BJ (cell line): ENCODE measurements at regions not wholly inside any gene's neighbourhood (a gene's known extent, or its start where the extent isn't known, plus 50 kb on each side); places are given as distances from the start of the nearest gene placed in this dataset.

ENCODE experiments used
- CTCF ChIA-PET: fragments of 350-600 bp; formaldehyde crosslinking; extraction: SDS; loops from one replicate; lab custom pipeline; 2021; ENCODE audit warnings: antibody characterized with exemption, inconsistent platforms; lab: Yijun Ruan, JAX
- POLR2A ChIA-PET: fragments of 300-600 bp; sonication (Branson Sonifier 250); formaldehyde crosslinking; extraction: SDS; loops from one replicate; lab custom pipeline; 2021; ENCODE audit warnings: antibody characterized with exemption; lab: Charles Lee
- DNase-seq: peaks from one replicate; pipeline ENCODE4 v3.0.0-alpha.2; 2011; ENCODE audit warnings: low read depth
- H3K27me3 ChIP-seq: 2 replicates; pipeline ENCODE4 v1.6.0; 2011; ENCODE audit warnings: low read length; ENCODE audit not compliant: control insufficient read depth, insufficient read depth
- H3K36me3 ChIP-seq: 2 replicates; pipeline ENCODE4 v1.5.1; 2011; ENCODE audit warnings: low read length; ENCODE audit not compliant: control insufficient read depth, insufficient read depth
- H3K4me3 ChIP-seq: 2 replicates; pipeline ENCODE4 v1.5.1; 2011; ENCODE audit warnings: low read depth, mild to moderate bottlenecking, control low read depth, low read length
- CTCF ChIP-seq: IDR thresholded peaks from 2 replicates; pipeline ENCODE4 v1.5.1; 2011; ENCODE audit warnings: low read depth, mild to moderate bottlenecking, control low read depth, inconsistent platforms, low read length, moderate library complexity; ENCODE audit not compliant: insufficient read depth

- TF ChIP-seq CTCF, result no peak
- no peaks in the 10 kb centered on the region for H3K27me3 ChIP-seq
- no peak overlapping the region for H3K4me3 ChIP-seq
- no peaks in the 10 kb centered on the region for H3K36me3 ChIP-seq
- POLR2A ChIA-PET, result no interaction called here
- DNase-seq, result no peak
- CTCF ChIA-PET, result no interaction called here
Measured at GRCh38 chr12:73341559-73342247, 1069.5 kb downstream of the TRHDE start.

GRCh38 chr12:73342733-73343132 lies 1070.6 kb downstream of the TRHDE start:
- H3K36me3 ChIP-seq, result no peaks in the 10 kb centered on the region
- H3K4me3 ChIP-seq, result no peak overlapping the region
- POLR2A ChIA-PET, result no interaction called here
- TF ChIP-seq CTCF, result no peak
- CTCF ChIA-PET, result no interaction called here
- H3K27me3 ChIP-seq, result no peaks in the 10 kb centered on the region
- DNase-seq, result no peak

- no peaks in the 10 kb centered on the region for H3K36me3 ChIP-seq
- ChIA-PET CTCF (no interaction called here), POLR2A (no interaction called here)
- no peaks in the 10 kb centered on the region for H3K27me3 ChIP-seq
- no peak for TF ChIP-seq CTCF
- DNase-seq, result no peak
- H3K4me3 ChIP-seq, result no peak overlapping the region
Measured at GRCh38 chr12:73352826-73353225, 1080.7 kb downstream of the TRHDE start.

GRCh38 chr12:73361156-73361863 lies 1089.1 kb downstream of the TRHDE start:
- Histone ChIP-seq H3K27me3 (no peaks in the 10 kb centered on the region), H3K36me3 (no peaks in the 10 kb centered on the region), H3K4me3 (no peak overlapping the region)
- ChIA-PET CTCF (interaction anchor here (0.7 kb wide), 1 partner anchor 447 kb away, joined by 3 read pairs; no protein-coding TSS in a partner anchor), POLR2A (no interaction called here)
- TF ChIP-seq CTCF, result no peak
- no peak for DNase-seq

GRCh38 chr12:73361864-73362230 lies 1089.7 kb downstream of the TRHDE start:
- Histone ChIP-seq H3K36me3 (no peaks in the 10 kb centered on the region), H3K4me3 (no peak overlapping the region), H3K27me3 (no peaks in the 10 kb centered on the region)
- no peak for TF ChIP-seq CTCF
- ChIA-PET POLR2A (no interaction called here), CTCF (no interaction called here)
- DNase-seq, result no peak
